ENCODE measurements at regions not wholly inside any gene's neighbourhood (a gene's known extent, or its start where the extent isn't known, plus 50 kb on each side); places are given as distances from the start of the nearest gene placed in this dataset.

GRCh38 chr12:86712425-86712843 lies 456.2 kb upstream of the MGAT4C start:
- TF ChIP-seq ZNF274 (IDR thresholded peaks at IDR 0.05; ENCODE audit: low read depth, low read length) (no peak), YY1 (IDR thresholded peaks at IDR 0.05; ENCODE audit: insufficient read depth, insufficient read length) (no peak)
